ENCODE measurements at regions not wholly inside any gene's neighbourhood (a gene's known extent, or its start where the extent isn't known, plus 50 kb on each side); places are given as distances from the start of the nearest gene placed in this dataset.

DNA sequence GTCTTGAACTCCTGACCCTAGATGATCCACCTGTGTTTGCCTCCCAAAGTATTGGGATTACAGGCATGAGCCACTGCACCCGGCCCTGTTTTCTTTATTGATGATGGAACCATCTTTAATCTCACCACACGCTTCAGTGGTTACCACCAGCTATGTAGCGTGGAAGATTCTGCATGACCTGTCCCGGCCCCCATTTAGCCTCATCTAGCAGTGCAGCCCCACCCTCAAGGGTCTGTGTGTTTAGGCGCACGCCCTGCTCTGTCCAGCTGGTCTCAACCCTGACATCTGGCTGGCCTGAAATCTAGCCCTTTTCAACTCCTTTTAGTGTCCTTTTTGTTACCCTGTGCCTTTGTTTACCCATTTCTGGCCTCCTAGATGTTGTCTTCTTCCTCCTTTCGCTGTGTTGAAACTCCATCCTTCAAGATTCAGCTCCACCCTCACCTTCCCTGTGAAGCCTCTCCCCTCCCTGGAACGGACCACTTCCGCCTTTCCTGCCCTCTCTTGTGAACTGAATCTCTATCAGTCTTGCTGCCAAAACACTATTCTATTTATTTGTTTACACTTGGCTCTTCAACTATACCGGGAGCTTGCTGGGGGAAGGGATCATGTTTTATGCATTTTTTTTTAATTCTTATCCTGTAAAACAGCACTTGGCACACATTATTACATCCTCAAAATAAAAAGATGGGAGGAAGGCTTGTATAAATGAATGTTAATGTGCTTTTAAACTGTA lies 101.0 kb upstream of the MTHFD1L start:
- Histone ChIP-seq H3K79me2 (ENCODE audit: control insufficient read depth, insufficient read depth, low read length) (no peaks in the 10 kb centered on the region), H3K4me3 (replicated peaks in 1 of 3; ENCODE audit: insufficient read depth in 1 of 3, low read depth in 1 of 3, low read length in 3 of 3) (no peak overlapping the region), H3K27ac (ENCODE audit: insufficient read depth, low read depth, low read length) (no peak overlapping the region), H3K9ac (replicated peaks; ENCODE audit: extremely low read depth, insufficient read depth, low read length) (no peak overlapping the region), H3K9me3 (replicated peaks; ENCODE audit: control insufficient read depth, insufficient read depth, low read length) (no peaks in the 10 kb centered on the region), H3K36me3 (ENCODE audit: control insufficient read depth in 2 of 2, extremely low read depth in 1 of 2, insufficient read depth in 2 of 2, low read length in 2 of 2) (no peaks in the 10 kb centered on the region), H3K27me3 (ENCODE audit: control insufficient read depth in 2 of 2, insufficient read depth in 2 of 2, low read length in 2 of 2) (no peaks in the 10 kb centered on the region), H3K9me1 (replicated peaks; ENCODE audit: control insufficient read depth, extremely low read depth, insufficient read depth, low read length) (no peaks in the 10 kb centered on the region), H3K4me1 (ENCODE audit: control insufficient read depth, extremely low read depth, insufficient read depth, low read length) (peaks cover 13% of the 10 kb centered on the region), H4K20me1 (replicated peaks; ENCODE audit: control insufficient read depth, extremely low read depth, insufficient read depth, low read length) (no peaks in the 10 kb centered on the region), H2AFZ (ENCODE audit: low read depth, low read length) (no peak overlapping the region), H3K4me2 (ENCODE audit: insufficient read depth, low read length) (no peak overlapping the region)
- CTCF ChIA-PET = interaction anchor here (1.1 kb wide), 2 partner anchors 15 to 346 kb away, joined by 3 read pairs; no protein-coding TSS in a partner anchor
- no TSS peak for BruUV-seq (replicated peaks)
- intact Hi-C loops (cut with micrococcal nuclease) = loop anchor here (5.0 kb wide), 1 partner anchor 82 kb away; no protein-coding TSS in a partner anchor
- FAIRE-seq (no peak), DNase-seq (ENCODE audit: low read depth, low spot score) (no peak)
- dilution Hi-C loops (cut with MboI; ENCODE audit: extremely low pct_ligation_motif_present, low sequenced_read_pairs) = no loop called here
- POLR2A ChIA-PET = no interaction called here
- TF ChIP-seq JUN (IDR thresholded peaks at IDR 0.05; ENCODE audit: borderline replicate concordance, insufficient read depth, insufficient read length, low read depth) (no peak), POLR2A (IDR thresholded peaks at IDR 0.05; ENCODE audit: low read depth, low read length) (no peak), GATA2 (IDR thresholded peaks at IDR 0.05; ENCODE audit: insufficient read depth, insufficient read length, low read depth, low read length) (no peak), MYC (IDR thresholded peaks at IDR 0.05; ENCODE audit: low read depth, low read length) (no peak), EZH2 (IDR thresholded peaks at IDR 0.05; ENCODE audit: borderline replicate concordance, low read depth, low read length, severe bottlenecking) (no peak), FOS (IDR thresholded peaks at IDR 0.05; ENCODE audit: borderline replicate concordance, insufficient read depth, low read length) (no peak), POLR2AphosphoS5 (IDR thresholded peaks at IDR 0.05; ENCODE audit: insufficient read depth, low read depth, low read length) (no peak)
- TF ChIP-seq, protein P1, sequence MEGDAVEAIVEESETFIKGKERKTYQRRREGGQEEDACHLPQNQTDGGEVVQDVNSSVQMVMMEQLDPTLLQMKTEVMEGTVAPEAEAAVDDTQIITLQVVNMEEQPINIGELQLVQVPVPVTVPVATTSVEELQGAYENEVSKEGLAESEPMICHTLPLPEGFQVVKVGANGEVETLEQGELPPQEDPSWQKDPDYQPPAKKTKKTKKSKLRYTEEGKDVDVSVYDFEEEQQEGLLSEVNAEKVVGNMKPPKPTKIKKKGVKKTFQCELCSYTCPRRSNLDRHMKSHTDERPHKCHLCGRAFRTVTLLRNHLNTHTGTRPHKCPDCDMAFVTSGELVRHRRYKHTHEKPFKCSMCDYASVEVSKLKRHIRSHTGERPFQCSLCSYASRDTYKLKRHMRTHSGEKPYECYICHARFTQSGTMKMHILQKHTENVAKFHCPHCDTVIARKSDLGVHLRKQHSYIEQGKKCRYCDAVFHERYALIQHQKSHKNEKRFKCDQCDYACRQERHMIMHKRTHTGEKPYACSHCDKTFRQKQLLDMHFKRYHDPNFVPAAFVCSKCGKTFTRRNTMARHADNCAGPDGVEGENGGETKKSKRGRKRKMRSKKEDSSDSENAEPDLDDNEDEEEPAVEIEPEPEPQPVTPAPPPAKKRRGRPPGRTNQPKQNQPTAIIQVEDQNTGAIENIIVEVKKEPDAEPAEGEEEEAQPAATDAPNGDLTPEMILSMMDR (IDR thresholded peaks at IDR 0.05; ENCODE audit: extremely low read depth in 1 of 2, insufficient read depth in 1 of 2, low read depth in 1 of 2, low read length in 2 of 2) = no peak
- TF ChIP-seq, protein P2, sequence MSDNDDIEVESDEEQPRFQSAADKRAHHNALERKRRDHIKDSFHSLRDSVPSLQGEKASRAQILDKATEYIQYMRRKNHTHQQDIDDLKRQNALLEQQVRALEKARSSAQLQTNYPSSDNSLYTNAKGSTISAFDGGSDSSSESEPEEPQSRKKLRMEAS (IDR thresholded peaks at IDR 0.05; ENCODE audit: insufficient read depth, insufficient read length) = no peak

All from endothelial cell of umbilical vein (primary cell).